ENCODE measurements at regions not wholly inside any gene's neighbourhood (a gene's known extent, or its start where the extent isn't known, plus 50 kb on each side); places are given as distances from the start of the nearest gene placed in this dataset.
"Not testable (repeated sequence)": the region's sequence is repeated elsewhere in the genome, so short reads cannot be mapped to it uniquely, and the experiment has no call there.

DNA sequence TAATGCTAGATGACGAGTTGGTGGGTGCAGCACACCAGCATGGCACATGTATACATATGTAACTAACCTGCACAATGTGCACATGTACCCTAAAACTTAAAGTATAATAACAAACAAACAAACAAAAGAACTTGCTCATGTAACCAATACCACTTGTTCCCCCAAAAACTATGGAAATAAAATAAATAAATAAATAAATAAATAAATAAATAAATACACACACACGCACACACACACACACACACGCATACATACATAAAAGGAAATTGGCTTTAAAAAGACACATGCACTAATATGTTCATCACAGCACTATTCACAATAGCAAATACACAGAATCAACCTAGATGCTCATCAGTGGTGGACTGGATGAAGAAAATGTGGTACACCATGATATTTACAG is 394.0 kb upstream of the SLC10A2 start:
- TF ChIP-seq, protein P1, sequence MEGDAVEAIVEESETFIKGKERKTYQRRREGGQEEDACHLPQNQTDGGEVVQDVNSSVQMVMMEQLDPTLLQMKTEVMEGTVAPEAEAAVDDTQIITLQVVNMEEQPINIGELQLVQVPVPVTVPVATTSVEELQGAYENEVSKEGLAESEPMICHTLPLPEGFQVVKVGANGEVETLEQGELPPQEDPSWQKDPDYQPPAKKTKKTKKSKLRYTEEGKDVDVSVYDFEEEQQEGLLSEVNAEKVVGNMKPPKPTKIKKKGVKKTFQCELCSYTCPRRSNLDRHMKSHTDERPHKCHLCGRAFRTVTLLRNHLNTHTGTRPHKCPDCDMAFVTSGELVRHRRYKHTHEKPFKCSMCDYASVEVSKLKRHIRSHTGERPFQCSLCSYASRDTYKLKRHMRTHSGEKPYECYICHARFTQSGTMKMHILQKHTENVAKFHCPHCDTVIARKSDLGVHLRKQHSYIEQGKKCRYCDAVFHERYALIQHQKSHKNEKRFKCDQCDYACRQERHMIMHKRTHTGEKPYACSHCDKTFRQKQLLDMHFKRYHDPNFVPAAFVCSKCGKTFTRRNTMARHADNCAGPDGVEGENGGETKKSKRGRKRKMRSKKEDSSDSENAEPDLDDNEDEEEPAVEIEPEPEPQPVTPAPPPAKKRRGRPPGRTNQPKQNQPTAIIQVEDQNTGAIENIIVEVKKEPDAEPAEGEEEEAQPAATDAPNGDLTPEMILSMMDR (IDR thresholded peaks at IDR 0.05; ENCODE audit: poor library complexity), result not testable (repeated sequence)
- not testable (repeated sequence) for TF ChIP-seq EZH2 (IDR thresholded peaks at IDR 0.05; ENCODE audit: borderline replicate concordance); EZH2phosphoT487 (IDR thresholded peaks at IDR 0.05; ENCODE audit: low read depth, severe bottlenecking, unreplicated experiment)

All from hepatocyte (in vitro differentiated cells).